ENCODE measurements at regions not wholly inside any gene's neighbourhood (a gene's known extent, or its start where the extent isn't known, plus 50 kb on each side); places are given as distances from the start of the nearest gene placed in this dataset.

GRCh38 chr12:74820324-74820723 lies 282.7 kb downstream of the ATXN7L3B start (continued):
- TF ChIP-seq CBX5 (IDR thresholded peaks at IDR 0.05; ENCODE audit: low read depth): no peak
- no peak for TF ChIP-seq MYC (IDR thresholded peaks at IDR 0.05; ENCODE audit: insufficient read depth, insufficient read length, insufficient replicate concordance, low read length, severe bottlenecking)
- TF ChIP-seq ZBTB33 (IDR thresholded peaks at IDR 0.05): no peak
- no peak for TF ChIP-seq CHD1 (IDR thresholded peaks at IDR 0.05; ENCODE audit: low read depth, low read length)
- no peak for TF ChIP-seq YY1 (IDR thresholded peaks at IDR 0.05; ENCODE audit: low read depth, low read length)

GRCh38 chr12:74836567-74836966 lies 298.9 kb downstream of the ATXN7L3B start:
- SMC1A ChIA-PET (ENCODE audit: uncharacterized antibody, unreplicated experiment): no interaction called here
- no peaks in the 10 kb centered on the region for H3K27me3 ChIP-seq (replicated peaks in 1 of 2; ENCODE audit: control insufficient read depth in 2 of 2, insufficient read depth in 2 of 2, low read length in 1 of 2)
- no peak overlapping the region for H3K27ac ChIP-seq (ENCODE audit: control insufficient read depth, insufficient read depth)
- H3K4me3 ChIP-seq: no peak overlapping the region
- 0% methylated on average over 2 of the region's 2 CpGs for WGBS (ENCODE audit: insufficient coverage, insufficient replicate concordance, low lambda C conversion rate, missing lambda C conversion rate)
- no peak for FAIRE-seq
- ATAC-seq: no peak
- no peaks in the 10 kb centered on the region for H3K36me3 ChIP-seq (ENCODE audit: control insufficient read depth in 2 of 2, insufficient read depth in 2 of 2, low read length in 1 of 2)
- H3K9me3 ChIP-seq (replicated peaks; ENCODE audit: control insufficient read depth, insufficient read depth, low read length): no peaks in the 10 kb centered on the region
- intact Hi-C loops (cut with micrococcal nuclease; ENCODE audit: unreplicated experiment) (no loop called here), in situ Hi-C loops (cut with MboI) (no loop called here)
- H3K9ac ChIP-seq (ENCODE audit: control insufficient read depth, insufficient read depth, low read length): no peak overlapping the region
- no peak for DNase-seq (ENCODE audit: low read depth, low spot score)
- RAD21 ChIA-PET (ENCODE audit: unreplicated experiment): no interaction called here
- H3K4me1 ChIP-seq (ENCODE audit: control insufficient read depth, insufficient read depth, low read length): no peaks in the 10 kb centered on the region
- no peaks in the 10 kb centered on the region for H4K20me1 ChIP-seq (ENCODE audit: control insufficient read depth, insufficient read depth)
- POLR2A ChIA-PET: no interaction called here
- no peaks in the 10 kb centered on the region for H3K79me2 ChIP-seq (ENCODE audit: control insufficient read depth, insufficient read depth, low read length)
- no TSS peak for BruUV-seq (replicated peaks)
- no peak overlapping the region for H2AFZ ChIP-seq (ENCODE audit: control insufficient read depth, low read depth, low read length)
- no peak overlapping the region for H3K4me2 ChIP-seq (ENCODE audit: control insufficient read depth, insufficient read depth)
- CTCF ChIA-PET: no interaction called here
- TF ChIP-seq HDGF (IDR thresholded peaks at IDR 0.05) (no peak), ZNF217 (IDR thresholded peaks at IDR 0.05) (no peak), E4F1 (IDR thresholded peaks at IDR 0.05; ENCODE audit: borderline replicate concordance, partially characterized antibody) (no peak), USF1 (IDR thresholded peaks at IDR 0.05; ENCODE audit: borderline replicate concordance, extremely low read length, insufficient read depth, low read depth, low read length) (no peak), SIX5 (IDR thresholded peaks at IDR 0.05; ENCODE audit: low read depth, low read length, severe bottlenecking) (no peak), HCFC1 (IDR thresholded peaks at IDR 0.05; ENCODE audit: low read length) (no peak), PBX3 (IDR thresholded peaks at IDR 0.05; ENCODE audit: insufficient replicate concordance, low read depth, low read length) (no peak), MXI1 (IDR thresholded peaks at IDR 0.05; ENCODE audit: low read depth, low read length) (no peak), SRF (IDR thresholded peaks at IDR 0.05; ENCODE audit: low read depth in 2 of 2, low read length in 2 of 2) (no peak), POU2F2 (IDR thresholded peaks at IDR 0.05; ENCODE audit: borderline replicate concordance, low read depth, low read length) (no peak), SPI1 (IDR thresholded peaks at IDR 0.05; ENCODE audit: borderline replicate concordance, insufficient read depth, low read depth, low read length) (no peak), IRF3 (IDR thresholded peaks at IDR 0.05) (no peak)
